GM19467 (cell line): ENCODE measurements at regions not wholly inside any gene's neighbourhood (a gene's known extent, or its start where the extent isn't known, plus 50 kb on each side); places are given as distances from the start of the nearest gene placed in this dataset.

ENCODE experiments used
- ATAC-seq: cut with Tn5 transposase; IDR thresholded peaks from one replicate; pipeline ENCODE4 v1.9.1; 2021; ENCODE audit warnings: mild to moderate bottlenecking, moderate library complexity; ENCODE audit not compliant: unreplicated experiment

DNA sequence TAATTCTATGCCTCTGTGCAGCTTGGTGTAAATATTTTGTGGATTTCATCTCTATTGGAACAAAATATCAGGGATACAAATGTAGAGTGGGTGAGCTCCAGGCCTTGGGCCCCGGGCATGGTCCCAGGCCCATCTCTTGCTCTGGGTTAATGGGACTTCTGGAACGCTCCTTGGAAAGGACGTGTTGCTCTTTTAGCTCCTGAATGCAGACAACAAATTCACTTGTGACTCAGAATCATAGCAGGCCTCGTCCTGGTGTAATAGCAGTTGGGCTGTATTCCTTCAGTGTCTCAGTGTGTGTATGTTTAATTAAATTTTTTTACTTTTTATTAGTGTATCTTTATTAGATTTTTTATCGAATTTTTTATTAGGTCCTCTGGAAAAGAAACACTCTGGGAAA is 266.7 kb upstream of the C2CD4B start:
- ATAC-seq = no peak

DNA sequence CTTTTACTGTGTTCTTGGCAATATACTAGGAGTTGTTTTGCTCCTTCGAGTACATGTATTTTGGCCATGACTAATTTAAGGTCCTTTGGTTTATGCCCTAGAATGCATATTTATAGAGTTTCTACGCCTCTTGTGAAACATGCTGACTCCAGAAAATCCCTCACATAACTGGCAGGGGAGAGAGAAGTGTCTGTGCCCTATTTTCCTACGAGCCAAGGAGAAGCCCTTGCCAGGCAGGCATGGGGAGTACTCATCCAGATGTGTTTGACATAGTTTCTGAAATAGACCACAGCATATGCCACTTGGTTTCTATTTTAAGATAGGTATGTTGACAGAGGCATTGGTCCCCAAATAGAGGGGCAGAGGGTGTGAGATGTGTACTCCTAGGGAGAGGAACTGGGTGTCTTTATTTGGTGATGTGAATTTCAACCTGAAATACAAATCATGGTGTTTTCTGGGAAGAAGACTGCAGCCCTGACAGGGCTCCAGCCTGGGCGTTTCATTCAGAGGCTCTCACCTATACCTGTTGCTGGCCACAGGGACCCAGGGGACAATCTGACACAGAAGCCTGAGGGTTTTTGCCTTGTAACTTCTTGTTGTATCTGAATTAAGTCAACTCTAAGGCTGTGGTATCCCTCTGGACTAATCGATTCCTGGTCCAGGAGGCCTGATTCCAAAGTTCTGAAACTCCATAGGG is 267.8 kb upstream of the C2CD4B start:
- ATAC-seq = no peak

DNA sequence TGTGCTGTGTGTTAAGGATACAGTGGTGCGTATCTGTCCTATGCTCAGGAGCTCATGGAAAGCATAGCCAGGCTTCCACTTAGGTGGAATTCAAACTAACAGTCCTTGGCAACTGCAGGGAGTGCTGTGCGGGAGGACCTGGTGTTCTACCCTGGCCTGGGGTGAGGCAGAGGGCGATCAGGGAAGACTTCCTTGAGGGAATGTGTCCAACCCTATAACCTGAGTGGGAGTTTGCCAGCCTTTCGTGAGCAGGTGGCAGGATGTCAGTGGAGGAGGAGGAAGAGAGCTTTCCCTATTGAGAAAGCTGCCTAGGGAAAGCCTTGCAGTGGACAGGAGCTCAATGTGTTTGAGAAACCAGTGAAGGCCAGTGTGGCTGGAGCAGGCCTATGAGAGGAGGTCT is 271.1 kb upstream of the C2CD4B start:
- no peak for ATAC-seq

DNA sequence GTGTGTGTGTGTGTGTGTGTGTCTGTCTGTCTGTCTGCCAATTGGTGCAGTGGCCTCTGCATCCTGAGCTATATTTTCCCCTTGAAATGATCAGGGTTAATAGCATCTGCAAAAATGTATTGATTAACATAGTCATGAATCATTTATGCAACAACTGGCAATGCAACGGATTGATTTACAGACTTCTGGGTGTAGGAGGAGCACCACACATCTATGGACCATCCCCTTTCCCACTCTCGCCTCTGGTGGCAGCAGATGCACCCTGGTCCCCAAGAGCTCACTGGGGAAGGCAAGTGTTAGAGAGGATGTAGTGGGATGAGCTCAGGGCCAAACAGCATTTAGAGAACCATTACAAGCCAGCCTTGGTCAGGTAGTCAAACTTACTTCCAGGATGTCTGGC is 272.7 kb upstream of the C2CD4B start:
- no peak for ATAC-seq

DNA sequence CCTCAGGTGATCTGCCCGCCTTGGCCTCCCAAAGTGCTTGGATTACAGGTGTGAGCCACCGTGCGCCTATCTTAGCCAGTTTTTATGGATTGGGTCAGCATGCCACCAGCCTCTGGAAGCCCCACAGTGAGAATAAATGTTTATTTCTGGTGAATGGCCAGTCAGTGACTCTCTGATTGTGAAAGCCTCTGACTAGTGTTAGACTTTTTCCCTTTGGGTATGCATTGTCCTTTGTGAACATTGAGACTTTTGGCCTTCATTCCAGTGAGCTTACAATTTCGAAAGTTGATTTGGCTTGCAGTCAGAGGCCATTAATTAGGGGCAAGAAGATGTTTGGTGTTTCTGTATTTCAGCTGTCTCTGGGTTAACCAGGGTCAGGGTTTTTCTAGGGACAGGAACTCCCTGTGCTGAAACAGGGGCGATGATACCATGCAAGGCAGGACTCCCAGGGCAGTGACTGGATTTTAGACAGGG is 274.5 kb upstream of the C2CD4B start:
- ATAC-seq = no peak

DNA sequence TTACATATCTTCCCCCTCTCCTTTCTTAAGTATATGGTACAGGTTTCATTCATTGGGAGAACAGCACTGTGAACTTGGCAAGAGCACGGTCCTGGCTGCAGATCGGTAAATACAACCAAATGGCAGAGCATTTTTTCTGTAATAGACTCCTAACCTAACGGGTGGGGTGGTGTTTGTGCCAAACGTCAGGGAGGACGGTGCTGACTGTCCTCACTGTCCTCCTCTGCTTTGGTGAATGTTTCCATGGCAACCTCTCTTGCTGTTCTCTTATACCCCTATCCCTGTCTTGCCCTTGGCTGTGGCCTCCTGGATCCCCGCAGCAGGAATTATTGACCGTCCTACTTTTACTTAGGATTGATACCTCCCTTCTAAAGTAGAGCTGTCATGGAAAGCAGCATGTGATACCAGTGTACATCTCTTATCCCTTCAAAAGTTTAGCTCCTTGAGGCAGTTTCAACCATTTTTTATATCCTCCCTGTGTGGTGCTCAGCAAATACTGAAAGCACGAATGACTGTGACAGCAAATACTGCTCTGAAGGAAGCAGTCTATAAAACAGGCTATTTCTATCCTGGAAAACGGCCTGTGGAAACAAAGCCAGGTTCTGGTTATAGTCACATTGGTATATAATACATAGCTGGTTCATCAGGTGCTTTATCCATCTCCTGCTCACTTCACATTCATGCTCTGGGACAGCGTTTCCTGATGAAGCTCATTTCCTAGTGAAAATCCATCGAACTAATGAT is 275.4 kb upstream of the C2CD4B start:
- no peak for ATAC-seq

DNA sequence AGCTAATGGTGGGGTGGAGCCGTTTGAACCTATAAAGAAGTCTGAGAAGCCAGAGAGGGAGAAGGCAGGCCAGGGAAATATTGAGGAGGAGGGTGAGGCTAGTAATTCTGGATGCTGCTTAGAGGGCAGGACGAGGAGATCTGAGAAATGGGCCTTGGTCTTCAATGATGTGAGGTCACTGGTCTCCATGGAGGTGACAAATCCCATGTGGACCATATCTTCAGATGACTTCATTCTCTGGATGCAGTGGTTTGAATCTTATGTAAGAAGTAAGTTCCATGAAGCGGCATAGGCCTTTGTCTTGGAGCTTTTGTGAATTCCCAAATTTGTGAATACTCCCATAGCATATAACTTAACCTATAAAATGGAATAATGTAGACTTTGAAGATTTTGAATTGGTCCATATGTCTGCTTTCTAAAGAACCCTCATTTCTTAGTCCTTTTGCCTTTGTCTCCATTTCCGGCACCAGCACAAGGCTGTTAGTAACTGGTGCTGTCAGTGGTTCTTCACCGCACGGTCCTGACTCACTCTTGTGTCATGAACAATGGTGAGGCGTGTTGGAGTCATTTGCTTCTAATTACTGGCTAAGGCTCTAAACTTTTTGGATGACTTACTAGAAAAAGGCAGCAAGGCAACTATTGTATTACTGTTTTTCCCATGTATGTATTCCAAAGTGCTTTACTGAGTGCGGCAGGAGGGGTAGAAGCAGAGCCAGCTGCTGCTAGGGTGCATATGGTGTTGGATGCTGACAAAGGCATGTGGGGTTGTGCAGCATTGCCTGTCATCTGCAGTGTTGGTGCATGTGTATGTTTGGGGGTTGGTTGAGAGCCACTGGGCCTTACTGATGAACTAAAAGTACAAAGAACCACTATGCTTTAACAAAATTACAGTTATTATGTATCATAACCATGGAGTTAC is 279.3 kb upstream of the C2CD4B start:
- no peak for ATAC-seq

DNA sequence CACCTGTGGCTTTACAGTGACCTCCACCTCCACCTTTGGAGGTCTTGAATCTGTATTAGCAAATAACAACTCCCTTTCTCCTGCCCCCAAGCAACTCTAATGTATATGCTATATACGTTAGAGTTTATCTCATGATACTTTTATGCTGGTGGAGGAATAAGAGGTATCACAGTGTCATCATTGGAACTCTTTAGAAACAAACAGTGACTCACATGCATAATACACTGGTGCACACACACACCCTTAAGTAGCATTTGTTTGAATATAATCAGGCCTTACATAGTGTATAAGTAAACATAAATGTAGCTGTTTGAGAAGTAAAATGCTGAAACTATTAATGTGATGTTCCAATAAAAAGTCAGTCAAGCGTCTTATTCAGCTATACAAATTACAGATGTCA is 280.2 kb upstream of the C2CD4B start:
- no peak for ATAC-seq

DNA sequence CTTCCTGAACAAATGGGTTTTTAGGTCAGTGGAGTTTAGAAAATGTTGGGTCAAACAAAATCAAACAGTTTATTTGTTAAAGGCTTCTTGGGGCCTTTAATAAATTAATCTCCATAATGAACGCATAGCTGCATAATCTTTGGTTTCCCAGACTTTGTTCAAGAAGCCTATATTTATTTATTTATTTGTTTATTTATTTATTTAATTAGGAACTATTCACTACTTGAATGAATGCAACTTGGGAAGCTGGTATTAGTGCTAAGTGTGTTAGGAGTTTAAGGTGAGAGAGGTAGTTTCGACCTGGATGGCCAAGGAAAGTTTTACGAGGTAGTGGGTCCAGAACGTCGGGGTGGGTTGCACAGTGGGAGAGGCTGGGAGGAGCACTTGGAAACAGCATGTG is 281.9 kb upstream of the C2CD4B start:
- ATAC-seq = no peak

DNA sequence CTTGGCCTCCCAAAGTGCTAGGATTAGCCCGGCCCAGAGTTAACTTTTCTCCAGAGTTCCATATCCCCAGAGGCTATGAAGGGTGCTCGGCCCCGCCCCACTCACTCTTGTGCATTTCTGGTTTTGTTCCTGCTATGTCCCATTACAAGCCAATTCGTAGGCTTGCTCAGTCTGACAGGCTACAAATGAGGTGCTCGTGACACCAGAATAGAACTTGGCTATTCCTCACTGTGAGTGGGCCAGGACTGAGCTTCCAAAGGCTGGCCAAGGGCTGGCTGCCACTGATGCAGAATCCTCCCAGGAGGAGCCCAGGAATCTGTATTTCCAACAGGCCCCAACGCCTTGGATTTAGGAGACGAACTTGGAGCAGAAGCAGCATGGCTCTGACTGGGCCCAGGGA is 282.7 kb upstream of the C2CD4B start:
- ATAC-seq = no peak

DNA sequence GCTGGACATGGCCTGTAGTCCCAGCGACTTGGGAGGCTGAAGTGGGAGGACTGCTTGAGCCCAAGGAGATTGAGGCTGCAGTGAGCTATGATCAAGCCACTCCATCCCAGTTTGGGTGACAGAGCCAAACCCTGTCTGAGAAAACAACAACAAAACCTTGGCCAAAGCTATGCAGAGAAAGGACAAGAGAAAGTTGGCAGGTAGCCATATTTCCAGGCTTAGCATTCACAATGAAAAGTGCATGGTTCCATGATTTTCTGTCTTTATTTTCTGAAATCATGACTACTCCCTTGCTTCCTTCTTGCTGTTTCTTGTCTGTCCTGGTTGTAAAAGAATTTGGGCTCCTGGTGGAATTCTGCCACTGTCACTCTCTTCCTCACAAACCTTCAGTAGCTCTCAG is 284.6 kb upstream of the C2CD4B start:
- no peak for ATAC-seq

DNA sequence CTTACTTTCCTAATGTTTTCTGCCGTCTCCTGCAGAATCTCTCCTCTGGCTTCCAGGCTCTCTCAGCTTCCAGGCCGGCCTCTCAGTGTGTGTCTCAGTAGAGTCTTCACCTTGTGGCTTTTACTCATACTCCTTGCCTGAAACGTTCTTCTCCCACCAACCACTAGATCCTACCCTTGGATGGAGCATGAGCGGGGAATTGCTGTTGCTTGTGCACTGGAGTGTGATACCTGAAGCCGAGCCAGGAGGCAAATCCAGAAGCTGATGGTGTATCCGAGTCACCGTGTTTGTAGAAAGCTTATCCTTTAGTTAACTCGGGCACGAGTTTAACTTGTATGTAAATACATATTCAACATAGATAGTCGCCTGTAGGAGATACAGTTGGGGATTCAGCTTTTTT is 285.0 kb upstream of the C2CD4B start:
- ATAC-seq = no peak

DNA sequence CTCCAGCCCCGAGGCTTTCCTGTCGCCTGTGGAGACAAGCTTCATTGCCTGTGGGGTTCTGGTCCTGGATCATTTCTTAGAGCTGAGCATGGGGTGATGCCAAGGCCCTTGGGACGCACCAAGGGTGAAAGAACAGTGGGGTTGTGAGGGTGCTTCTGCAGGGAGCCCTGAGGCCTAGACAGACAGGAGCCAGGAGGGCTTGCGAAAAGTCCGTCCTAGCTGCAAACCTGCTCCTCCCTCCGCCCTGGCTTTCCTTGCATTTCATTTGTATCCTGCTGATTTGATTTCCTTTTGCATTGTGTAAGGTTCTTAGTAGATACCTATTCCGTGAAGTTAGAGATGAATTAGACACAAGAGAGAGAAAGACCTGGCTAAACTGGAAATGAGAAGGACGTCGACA is 286.9 kb upstream of the C2CD4B start:
- no peak for ATAC-seq

DNA sequence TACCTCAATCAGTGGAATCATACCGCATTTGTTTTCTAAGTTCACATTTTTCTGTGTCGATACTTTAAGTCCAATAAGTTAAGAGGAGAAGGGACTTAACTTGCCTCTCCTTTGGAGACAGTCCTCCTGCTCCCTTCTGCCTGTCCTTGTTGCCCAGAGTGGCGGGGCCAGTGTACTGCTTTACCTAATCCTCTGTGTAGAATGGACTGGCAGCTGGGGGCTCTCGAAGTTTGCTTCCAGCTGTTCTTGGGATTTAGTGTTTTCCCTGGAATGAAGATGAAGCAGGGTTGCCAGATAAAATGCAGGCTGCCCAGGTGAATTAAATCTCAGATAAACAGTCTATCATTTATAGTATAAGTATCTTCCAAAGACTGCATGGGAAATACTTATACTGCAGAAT is 287.6 kb upstream of the C2CD4B start:
- no peak for ATAC-seq

DNA sequence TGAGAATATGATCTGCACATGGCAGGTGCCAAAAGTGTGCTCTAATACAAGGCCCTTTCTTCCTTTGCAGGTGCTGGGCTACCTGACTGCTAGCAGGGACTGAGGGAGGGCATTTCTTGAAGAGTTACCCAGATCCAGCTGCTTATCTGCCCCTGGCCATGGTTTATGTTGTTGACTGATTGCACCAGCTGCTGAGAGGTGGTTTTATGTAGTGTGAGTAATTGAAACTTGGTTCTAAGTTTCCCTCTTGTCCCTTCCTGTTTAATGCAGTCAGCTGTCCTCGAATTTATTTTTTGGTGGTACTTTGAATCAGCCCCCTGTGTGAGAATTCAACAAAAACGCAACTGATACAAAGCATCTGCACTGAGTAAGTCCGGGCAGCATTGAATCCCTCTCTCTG is 288.3 kb upstream of the C2CD4B start:
- ATAC-seq = no peak

DNA sequence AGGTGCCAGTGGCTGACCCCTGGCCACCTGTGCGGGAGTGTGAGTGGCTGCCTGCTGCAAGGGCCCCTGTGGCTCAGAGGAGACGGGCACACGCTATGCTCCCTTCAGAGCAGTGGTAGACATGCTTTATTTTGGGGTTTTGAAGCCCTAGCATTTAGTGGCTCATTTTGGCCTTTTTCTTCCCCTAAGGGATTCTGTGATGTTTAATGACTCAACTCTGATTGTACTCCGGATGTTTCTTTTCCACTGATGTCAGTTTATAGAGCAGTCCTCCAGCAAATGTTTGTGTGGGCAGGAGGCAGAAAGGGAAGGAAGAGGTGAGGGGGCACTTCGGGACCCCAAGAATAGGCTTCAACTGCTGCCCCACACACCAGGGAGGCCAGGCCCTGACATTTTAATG is 288.9 kb upstream of the C2CD4B start:
- ATAC-seq = no peak

DNA sequence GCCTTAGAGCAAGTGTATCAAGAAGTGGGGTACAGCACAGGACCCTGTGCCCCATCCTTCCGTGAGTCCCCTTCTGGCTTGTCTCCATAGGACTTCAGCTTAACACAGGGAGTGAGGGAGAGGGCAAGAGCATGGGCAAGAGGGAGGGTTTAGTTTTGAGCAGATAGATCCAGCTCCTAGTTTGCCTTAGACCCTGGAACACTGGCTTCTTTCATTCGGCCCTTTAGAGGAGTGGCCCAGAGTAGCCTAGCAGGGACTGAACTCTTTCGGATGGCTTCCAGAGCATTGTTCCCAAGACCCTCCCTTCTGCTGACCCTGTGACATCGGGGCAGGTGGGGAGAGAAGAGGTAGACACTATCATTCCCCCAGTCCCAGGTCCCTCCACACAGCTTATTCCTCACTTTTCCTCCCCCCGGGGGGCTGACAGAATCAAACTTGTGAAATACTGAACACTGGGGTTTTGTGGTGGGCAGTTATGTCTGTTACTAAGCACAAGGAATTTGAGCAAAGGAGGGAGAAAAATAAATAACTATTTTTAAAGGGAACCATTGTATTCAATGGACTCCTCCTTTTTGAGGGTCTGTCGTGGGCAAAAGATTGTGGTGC is 289.6 kb upstream of the C2CD4B start:
- no peak for ATAC-seq

DNA sequence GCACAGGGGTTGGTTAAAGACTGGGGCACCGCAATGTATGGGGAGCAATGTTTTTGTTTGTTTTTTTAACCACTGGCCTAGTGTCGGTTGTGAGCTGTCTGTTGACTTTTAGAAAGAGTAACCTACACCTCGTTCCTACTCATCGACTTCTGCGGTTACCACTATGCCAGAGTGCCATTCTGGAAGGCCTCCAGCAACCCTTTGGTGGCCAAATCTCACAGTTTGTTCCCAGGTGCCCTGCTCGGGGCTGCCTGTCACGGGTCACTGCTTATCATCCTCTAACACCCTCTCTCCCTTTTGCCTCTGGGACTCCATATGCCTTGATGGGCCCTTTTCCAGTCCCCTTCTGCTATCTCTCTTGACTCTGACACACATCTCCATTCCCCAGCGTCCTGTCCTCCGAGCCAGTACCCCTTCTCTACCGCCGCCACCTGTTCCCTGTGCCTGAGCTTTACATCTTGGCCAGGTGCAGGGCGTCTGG is 290.4 kb upstream of the C2CD4B start:
- no peak for ATAC-seq

DNA sequence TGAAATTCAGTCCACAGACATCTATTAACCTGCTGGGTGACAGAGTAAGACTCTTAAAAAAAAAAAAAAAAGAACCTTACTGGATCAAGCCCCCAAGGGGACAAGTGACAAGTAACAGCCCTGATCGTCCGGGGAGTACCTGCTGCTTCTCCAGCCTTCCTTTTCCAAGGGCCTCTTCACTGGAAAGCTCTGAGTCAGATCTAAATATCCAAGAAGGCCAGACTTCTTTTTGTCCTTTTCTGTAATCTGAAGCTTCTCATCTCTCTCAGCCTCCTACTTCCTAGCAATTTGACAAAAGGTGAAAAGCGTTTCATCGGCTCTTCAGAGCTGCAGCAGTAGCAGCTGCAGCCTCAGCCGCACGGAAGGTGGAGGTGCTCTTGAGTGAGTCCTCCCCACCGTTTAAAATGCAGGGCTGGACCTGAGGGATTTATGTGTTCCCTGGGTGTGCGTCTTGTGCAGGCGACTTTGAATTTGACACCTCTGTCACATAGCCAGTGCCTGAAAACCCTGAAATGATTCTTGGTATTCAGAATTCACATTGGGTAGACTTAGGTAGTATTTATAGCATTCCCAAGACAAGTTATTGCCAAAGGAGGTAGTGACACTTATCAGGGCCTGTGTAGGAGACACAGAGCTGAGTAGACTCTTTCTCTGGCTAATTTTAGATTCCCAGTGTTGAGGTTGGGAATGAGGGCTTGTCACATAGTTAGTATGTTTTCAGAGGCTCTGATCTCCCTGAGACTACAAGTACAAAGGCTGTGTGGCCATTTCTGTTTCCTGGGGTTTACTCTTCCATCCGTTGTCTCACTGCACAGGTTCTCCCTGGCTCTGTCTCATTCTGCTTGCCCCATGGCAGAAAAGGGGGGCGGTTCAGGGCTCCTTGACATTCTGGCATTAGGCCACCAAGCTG is 291.2 kb upstream of the C2CD4B start:
- ATAC-seq = no peak

DNA sequence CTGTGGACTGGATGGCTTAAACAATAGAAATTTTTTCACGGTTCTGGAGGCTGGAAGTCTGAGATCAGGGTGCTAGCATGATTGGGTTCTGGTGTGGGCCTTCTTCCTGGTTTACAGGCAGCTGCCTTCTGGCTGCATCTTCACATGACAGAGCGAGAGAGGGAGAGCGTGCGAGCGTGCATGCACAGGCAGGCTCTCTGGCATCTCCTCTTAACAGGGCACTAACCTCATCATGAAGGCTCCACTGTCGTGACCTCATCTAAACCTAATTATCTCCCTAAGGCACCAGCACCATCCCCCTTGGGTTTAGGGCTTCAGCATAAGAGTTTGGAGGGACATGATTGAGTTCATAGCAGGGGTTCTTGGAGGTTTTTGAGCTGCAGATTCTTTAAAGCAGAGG is 292.0 kb upstream of the C2CD4B start:
- ATAC-seq = no peak
